Psoas muscle (tissue), 7 donors: ENCODE measurements at regions not wholly inside any gene's neighbourhood (a gene's known extent, or its start where the extent isn't known, plus 50 kb on each side); places are given as distances from the start of the nearest gene placed in this dataset.
A peak's percentile ranks its signal among the peaks of the same experiment; 100 is the strongest.
"Not testable (repeated sequence)": the region's sequence is repeated elsewhere in the genome, so short reads cannot be mapped to it uniquely, and the experiment has no call there.

Experiments
- ATAC-seq, 4 donors: fragments of 200-7000 bp; cut with Tn5 transposase; one replicate each; pipeline ENCODE4 v1.9.1; 2020; ENCODE audit warnings: moderate library complexity in 3 of 4, mild to moderate bottlenecking in 2 of 4
- DNase-seq, 2 donors: peaks; one replicate each; pipeline ENCODE4 v3.0.0-alpha.2; 2020
- H3K27ac ChIP-seq: fragments of 200-600 bp; one replicate; pipeline ENCODE4 v1.8.0; 2022
- H3K27me3 ChIP-seq, 3 donors: fragments of 200-600 bp in 1 of 3; one replicate each; pipeline versions ENCODE4 v1.6.1 to v1.8.0; 2013 to 2022; ENCODE audit warnings: low read length in 2 of 3, mild to moderate bottlenecking in 2 of 3, moderate library complexity in 1 of 3; ENCODE audit not compliant: insufficient read depth in 3 of 3
- H3K36me3 ChIP-seq, 2 donors: fragments of 200-600 bp in 1 of 2; one replicate each; pipeline versions ENCODE4 v1.6.1 to v1.8.0; 2013 to 2022; ENCODE audit warnings: low read depth in 1 of 2, mild to moderate bottlenecking in 1 of 2, moderate library complexity in 1 of 2; ENCODE audit not compliant: insufficient read depth in 1 of 2
- H3K4me1 ChIP-seq: fragments of 200-600 bp; one replicate; pipeline ENCODE4 v1.8.0; 2022
- H3K4me3 ChIP-seq: fragments of 200-600 bp; one replicate; pipeline ENCODE4 v1.8.0; 2022; ENCODE audit warnings: mild to moderate bottlenecking
- H3K9me3 ChIP-seq: fragments of 200-600 bp; one replicate; pipeline ENCODE4 v1.8.0; 2022
- CTCF ChIP-seq: fragments of 200-600 bp; IDR thresholded peaks from one replicate; pipeline ENCODE4 v1.8.0; 2022; ENCODE audit warnings: antibody characterized with exemption
- WGBS, 3 donors: extraction: QIAGEN DNeasy Blood & Tissue Kit; methylation state at CpG; one replicate each; pipeline versions ENCODE4 v1.1.6 to v1.1.7; 2013; 5-methylcytosine and 5-hydroxymethylcytosine counted together
- intact Hi-C, 2 donors: fragments of 100-400 bp; cut with DNase I; formaldehyde crosslinking; loops; one replicate each; pipeline versions ENCODE4 v1.11.0 to v1.14.2; 2022
- donor health status: healthy with polysubstance abuse.
- donor health status: DM: no; HTN: no; CAD: no; lungs with moderate emphysema.
- donor health status: Bipolar disorder and iron deficiency.
- donor health status: healthy.
- donor health status: DM: yes; HTN: yes; CAD: no.
- donor health status: DM: no; HTN: no; CAD: no.
- donor health status: DM: yes; HTN: yes; CAD: no.

GRCh38 chr6:27601668-27602254 lies 128.9 kb upstream of the ZNF184 start:
- no peak for TF ChIP-seq CTCF
- Histone ChIP-seq H3K27me3 (peaks cover 4 to 67% (median 8%) of the 10 kb centered on the region in 3 donors), H3K4me1 (no peaks in the 10 kb centered on the region), H3K36me3 (no peaks in the 10 kb centered on the region), H3K27ac (no peak overlapping the region), H3K9me3 (no peaks in the 10 kb centered on the region), H3K4me3 (no peak overlapping the region)
- ATAC-seq (no peak), DNase-seq (no peak)
- WGBS, 3 donors = 10 to 34% (median 12%) methylated on average over 23 of the region's 23 CpGs
- intact Hi-C loops = no loop called here

DNA sequence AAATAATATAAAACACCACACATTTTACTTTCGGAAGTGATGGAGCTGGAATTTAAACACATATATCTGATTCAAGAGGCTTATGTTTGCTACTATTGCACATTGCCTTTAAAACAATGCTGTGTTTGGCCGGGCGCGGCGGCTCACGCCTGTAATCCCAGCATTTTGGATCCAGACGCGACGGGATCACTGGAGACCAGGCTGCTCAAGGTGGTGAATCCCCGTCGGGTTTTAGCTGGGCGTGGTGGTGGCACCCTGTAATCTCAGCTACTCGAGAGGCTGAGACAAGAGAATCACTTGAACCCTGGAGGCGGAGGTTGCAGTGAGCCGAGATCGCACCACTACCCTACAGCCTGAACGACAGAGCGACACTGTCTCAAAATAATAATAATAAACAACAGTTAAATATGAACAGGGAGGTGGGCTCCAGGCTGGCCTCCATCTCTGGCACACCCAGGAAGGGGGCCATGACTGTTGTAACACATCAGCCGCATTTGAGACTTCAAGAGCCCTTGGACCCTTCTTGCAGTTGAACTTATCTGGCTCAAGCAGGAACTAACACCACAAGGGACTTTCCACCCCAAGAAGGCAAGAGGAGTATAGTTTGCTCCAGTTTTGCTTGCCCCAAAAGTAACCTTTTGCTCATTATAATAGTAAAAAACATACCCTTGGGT lies 127.1 kb upstream of the ZNF184 start:
- no peaks in the 10 kb centered on the region for H3K4me1 ChIP-seq
- H3K4me3 ChIP-seq = no peak overlapping the region
- WGBS, 3 donors = 89 to 92% (median 90%) methylated on average over 19 of the region's 19 CpGs
- TF ChIP-seq CTCF = no peak
- H3K9me3 ChIP-seq = no peaks in the 10 kb centered on the region
- no peak overlapping the region for H3K27ac ChIP-seq
- ATAC-seq = no peak
- intact Hi-C loops = no loop called here
- no peaks in the 10 kb centered on the region for H3K36me3 ChIP-seq
- no peak for DNase-seq
- H3K27me3 ChIP-seq = peaks cover 5 to 71% (median 5%) of the 10 kb centered on the region in 3 donors

DNA sequence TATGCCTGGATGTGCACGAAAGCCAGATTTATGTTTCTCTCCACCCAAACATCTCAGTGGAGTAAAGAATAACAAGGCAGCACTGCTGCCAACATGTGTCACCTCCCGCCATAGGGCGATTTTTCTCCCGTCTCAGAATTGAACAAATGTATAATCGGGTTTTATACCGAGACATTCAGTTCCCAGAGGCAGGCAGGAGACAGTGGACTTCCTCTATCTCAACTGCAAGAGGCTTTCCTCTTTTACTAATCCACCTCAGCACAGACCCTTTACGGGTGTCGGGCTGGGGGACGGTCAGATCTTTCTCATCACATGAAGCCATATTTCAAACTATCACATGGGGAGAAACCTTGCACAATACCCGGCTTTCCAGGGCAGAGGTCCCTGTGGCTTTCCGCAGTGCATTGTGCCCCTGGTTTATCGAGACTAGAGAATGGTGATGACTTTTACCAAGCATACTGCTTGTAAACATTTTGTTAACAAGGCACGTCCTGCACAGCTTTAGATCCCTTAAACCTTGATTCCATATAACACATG lies 124.2 kb upstream of the ZNF184 start:
- DNase-seq, H3K4me3 ChIP-seq, intact Hi-C loops, ATAC-seq, H3K36me3 ChIP-seq, H3K27ac ChIP-seq, H3K9me3 ChIP-seq, H3K4me1 ChIP-seq: not testable (repeated sequence)
- WGBS, 3 donors = 51 to 58% (median 55%) methylated on average over 13 of the region's 13 CpGs
- peaks cover 7 to 79% (median 16%) of the 10 kb centered on the region in 3 donors for H3K27me3 ChIP-seq

DNA sequence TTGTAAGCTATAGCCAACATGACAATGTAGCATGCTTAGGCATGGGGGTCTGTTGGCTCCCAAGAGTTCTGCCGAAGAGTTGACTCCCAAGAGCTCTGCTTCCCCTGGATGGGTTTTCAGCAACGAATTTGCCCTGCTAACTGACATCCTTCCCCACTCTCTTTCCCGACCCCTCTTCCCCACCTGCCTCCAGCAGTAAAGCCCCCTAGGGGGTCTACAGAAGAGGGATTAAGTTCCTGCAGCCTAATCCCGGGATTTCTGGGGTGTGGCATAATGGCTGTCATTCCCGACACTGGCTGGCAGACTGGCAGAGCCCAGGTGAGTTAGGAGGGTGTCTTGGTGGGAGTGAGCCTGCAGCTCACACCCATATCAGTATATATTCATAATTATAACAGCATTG lies 121.0 kb upstream of the ZNF184 start:
- H3K27me3 ChIP-seq = peaks cover 3 to 81% (median 18%) of the 10 kb centered on the region in 3 donors
- no peak for TF ChIP-seq CTCF
- H3K9me3 ChIP-seq = no peaks in the 10 kb centered on the region
- WGBS, 3 donors = 8 to 16% (median 12%) methylated on average over 5 of the region's 5 CpGs
- H3K27ac ChIP-seq = no peak overlapping the region
- H3K4me1 ChIP-seq = no peaks in the 10 kb centered on the region
- intact Hi-C loops = no loop called here
- no peaks in the 10 kb centered on the region for H3K36me3 ChIP-seq
- H3K4me3 ChIP-seq = no peak overlapping the region
- DNase-seq (no peak), ATAC-seq (no peak)

DNA sequence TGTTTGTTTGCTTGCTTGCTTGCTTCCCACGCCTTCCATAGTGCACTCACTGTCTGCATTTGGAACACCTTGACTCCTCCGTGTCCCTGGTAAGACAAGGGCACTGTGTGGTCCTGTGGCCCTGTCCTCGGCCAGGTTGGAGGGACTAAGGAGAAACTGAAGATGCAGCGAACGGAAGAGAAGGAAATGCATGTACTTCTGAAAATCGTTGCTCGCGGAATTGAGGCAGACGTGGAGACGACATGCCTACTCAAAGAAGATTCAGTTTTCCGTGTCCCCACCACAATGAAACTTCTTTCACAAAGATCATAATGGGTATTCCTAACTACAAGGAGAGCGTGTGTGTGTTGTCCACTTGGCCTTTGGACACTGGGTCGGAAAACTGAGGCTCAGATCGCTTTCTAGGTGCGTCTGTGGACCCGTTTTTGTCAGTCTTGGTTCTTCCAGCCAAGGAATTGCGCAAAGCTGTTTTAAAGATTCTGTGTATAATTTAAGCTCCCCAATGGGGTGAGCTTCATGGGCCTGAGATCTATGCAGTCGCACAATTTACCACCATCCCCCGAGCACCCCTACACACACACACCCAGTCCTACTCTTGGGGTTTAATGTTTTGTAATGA lies 120.4 kb upstream of the ZNF184 start:
- DNase-seq (no peak), ATAC-seq (no peak)
- H3K36me3 ChIP-seq = no peaks in the 10 kb centered on the region
- WGBS, 3 donors = 9 to 14% (median 11%) methylated on average over 19 of the region's 19 CpGs
- no peaks in the 10 kb centered on the region for H3K9me3 ChIP-seq
- no peaks in the 10 kb centered on the region for H3K4me1 ChIP-seq
- H3K4me3 ChIP-seq = peak overlapping the region; percentile 19
- peaks cover 3 to 77% (median 18%) of the 10 kb centered on the region in 3 donors for H3K27me3 ChIP-seq
- TF ChIP-seq CTCF = no peak
- H3K27ac ChIP-seq = no peak overlapping the region
- intact Hi-C loops = no loop called here
